A549 (cell line): ENCODE measurements at regions not wholly inside any gene's neighbourhood (a gene's known extent, or its start where the extent isn't known, plus 50 kb on each side); places are given as distances from the start of the nearest gene placed in this dataset.

Experiments
- ATAC-seq, 2 experiments: fragments of 200-7000 bp in 1 of 2; fragments of >200 bp in 1 of 2; cut with Nextera tagmentation in 1 of 2; cut with Tn5 transposase in 1 of 2; 3 replicates each; pipeline versions ENCODE4 v1.8.0 to v1.9.1; 2018 to 2020; ENCODE audit warnings: mild to moderate bottlenecking in 1 of 2, moderate library complexity in 1 of 2
- CTCF ChIA-PET: fragments of 300-600 bp; sonication (Branson Sonifier 250); formaldehyde crosslinking; extraction: SDS; loops from one replicate; lab custom pipeline; 2021; ENCODE audit warnings: antibody characterized with exemption, inconsistent platforms; lab: Yijun Ruan, JAX
- POLR2A ChIA-PET: fragments of 350-600 bp; formaldehyde crosslinking; extraction: SDS; loops from one replicate; lab custom pipeline; 2021; ENCODE audit warnings: antibody characterized with exemption, inconsistent platforms; lab: Yijun Ruan, JAX
- DNase-seq, 2 experiments: peaks; one replicate each; pipeline versions ENCODE4 v3.0.0 to v3.0.0-alpha.2; 2011 to 2016; ENCODE audit warnings: low read depth in 1 of 2, low spot score in 1 of 2
- FAIRE-seq: peaks from 2 replicates; lab custom pipeline; 2011; peaks lifted over from hg19 to GRCh38; lab: Jason Lieb, UNC
- H3K27ac ChIP-seq, 2 experiments: fragments of >200 bp; sonication (Bioruptor Twin); formaldehyde crosslinking; 3 replicates each; pipeline ENCODE4 v1.5.1; 2016 to 2017
- H3K4me1 ChIP-seq: fragments of >200 bp; sonication (Bioruptor Twin); formaldehyde crosslinking; 3 replicates; pipeline ENCODE4 v1.6.1; 2016
- H3K4me2 ChIP-seq: fragments of >200 bp; sonication (Bioruptor Twin); formaldehyde crosslinking; 3 replicates; pipeline ENCODE4 v1.6.1; 2016
- H3K4me3 ChIP-seq: fragments of >200 bp; sonication (Bioruptor Twin); formaldehyde crosslinking; 3 replicates; pipeline ENCODE4 v1.5.1; 2016
- H3K9me3 ChIP-seq: fragments of >200 bp; sonication (Bioruptor Twin); formaldehyde crosslinking; 3 replicates; pipeline ENCODE4 v1.6.1; 2016
- ATOH8 ChIP-seq: fragments of 250-450 bp; sonication (Bioruptor Pico); IDR thresholded peaks from 2 replicates; pipeline ENCODE4 v1.5.0; 2020; ENCODE audit warnings: low read depth, mild to moderate bottlenecking, moderate library complexity
- CHD2 ChIP-seq: fragments of 150-350 bp; IDR thresholded peaks from 2 replicates; pipeline ENCODE4 v1.6.1; 2014; ENCODE audit warnings: low read length; ENCODE audit not compliant: partially characterized antibody
- CHD4 ChIP-seq: fragments of 200-600 bp; sonication (generic); IDR thresholded peaks from 2 replicates; pipeline ENCODE4 v1.6.1; 2016; ENCODE audit warnings: antibody characterized with exemption, mild to moderate bottlenecking, borderline replicate concordance
- CTCF ChIP-seq: fragments of >200 bp; sonication (Bioruptor Twin); formaldehyde crosslinking; IDR thresholded peaks from 3 replicates; pipeline ENCODE4 v1.5.1; 2016
- EHMT2 ChIP-seq: fragments of 200-600 bp; sonication (generic); IDR thresholded peaks from 2 replicates; pipeline ENCODE4 v1.6.1; 2016; ENCODE audit warnings: antibody characterized with exemption, low read depth, mild to moderate bottlenecking, moderate library complexity
- EP300 ChIP-seq, 2 experiments: fragments of >200 bp; sonication (Bioruptor Twin); formaldehyde crosslinking; IDR thresholded peaks; 2 replicates in 1 of 2; 3 replicates in 1 of 2; pipeline ENCODE4 v1.6.1; 2016 to 2017
- FOXS1 ChIP-seq: fragments of 250-450 bp; sonication (Bioruptor Pico); IDR thresholded peaks from 2 replicates; pipeline ENCODE4 v1.5.0; 2020; ENCODE audit warnings: mild to moderate bottlenecking, moderate library complexity
- HDAC2 ChIP-seq: fragments of 200-600 bp; sonication (generic); IDR thresholded peaks from 2 replicates; pipeline ENCODE4 v1.6.1; 2016
- HOXB13 ChIP-seq: fragments of 250-450 bp; sonication (Bioruptor Pico); IDR thresholded peaks from 2 replicates; pipeline ENCODE4 v1.5.0; 2020; ENCODE audit warnings: low read depth, mild to moderate bottlenecking, moderate library complexity
- MAFK ChIP-seq: fragments of 450-650 bp; IDR thresholded peaks from 2 replicates; pipeline ENCODE4 v1.6.1; 2014; ENCODE audit not compliant: partially characterized antibody
- MYC ChIP-seq: IDR thresholded peaks from 2 replicates; pipeline ENCODE4 v1.6.1; 2012; ENCODE audit warnings: mild to moderate bottlenecking, inconsistent platforms, low read length, improper control_type of control experiment, borderline replicate concordance
- PHF8 ChIP-seq: fragments of 200-600 bp; sonication (generic); IDR thresholded peaks from 2 replicates; pipeline ENCODE4 v1.6.1; 2016; ENCODE audit warnings: low read depth, mild to moderate bottlenecking, antibody characterized with exemption, moderate library complexity, borderline replicate concordance
- POLR2AphosphoS2 ChIP-seq: conservative IDR thresholded peaks from 2 replicates; pipeline ENCODE4 v1.6.1; 2012; ENCODE audit warnings: low read length, improper control_type of control experiment, inconsistent platforms
- RARB ChIP-seq: fragments of 250-450 bp; sonication (Bioruptor Pico); IDR thresholded peaks from 2 replicates; pipeline ENCODE4 v1.8.0; 2021; ENCODE audit warnings: mild to moderate bottlenecking, moderate library complexity
- RCOR1 ChIP-seq: fragments of 150-350 bp; IDR thresholded peaks from 2 replicates; pipeline ENCODE4 v1.6.1; 2014; ENCODE audit warnings: antibody characterized with exemption, low read length, low read depth
- REST ChIP-seq: fragments of 200-600 bp; sonication (generic); IDR thresholded peaks from 2 replicates; pipeline ENCODE4 v1.6.1; 2016; ENCODE audit warnings: antibody characterized with exemption, mild to moderate bottlenecking, moderate library complexity
- SREBF2 ChIP-seq: fragments of 450-650 bp; IDR thresholded peaks from 2 replicates; pipeline ENCODE4 v1.6.1; 2014; ENCODE audit warnings: mild to moderate bottlenecking, moderate library complexity
- USF2 ChIP-seq: fragments of 450-650 bp; IDR thresholded peaks from 2 replicates; pipeline ENCODE4 v1.6.1; 2014; ENCODE audit warnings: antibody characterized with exemption
- WGBS: methylation state at CpG from one replicate; pipeline ENCODE4 v1.1.6; 2017; ENCODE audit errors: missing lambda C conversion rate; 5-methylcytosine and 5-hydroxymethylcytosine counted together
- TF ChIP-seq, protein P1 (sequence below): fragments of 250-450 bp; sonication (Bioruptor Pico); IDR thresholded peaks from 2 replicates; pipeline ENCODE4 v1.5.0; 2021; ENCODE audit warnings: mild to moderate bottlenecking, moderate library complexity, borderline replicate concordance
- TF ChIP-seq, protein P2 (sequence below): fragments of 150-350 bp; IDR thresholded peaks from 2 replicates; pipeline ENCODE4 v1.6.1; 2014; ENCODE audit warnings: low read depth, mild to moderate bottlenecking, low read length

GRCh38 chr5:124072570-124072969 is 560.6 kb downstream of the CSNK1G3 start (continued):
- TF ChIP-seq USF2: no peak
- TF ChIP-seq CHD2: no peak
- no peak for TF ChIP-seq HOXB13 (CRISPR knock-in tag)

DNA sequence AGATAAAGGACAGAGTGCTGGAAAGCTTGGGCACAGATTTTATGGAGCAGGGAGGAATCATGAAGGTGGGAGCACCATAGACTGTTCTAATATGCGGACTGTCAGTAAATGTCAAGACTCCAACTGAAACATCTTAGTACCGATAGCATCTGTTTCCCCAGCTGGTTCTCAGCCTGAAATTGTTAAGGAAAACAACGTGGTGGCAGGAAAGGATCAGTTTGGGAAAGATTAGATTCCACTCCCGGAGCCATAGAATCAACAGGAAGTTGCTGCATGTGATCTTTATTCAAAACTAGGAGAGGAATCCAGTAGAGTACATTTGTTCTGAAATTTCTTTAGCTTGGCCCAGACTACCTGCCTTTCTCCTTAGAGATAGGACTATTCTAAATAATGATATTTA is 559.1 kb downstream of the CSNK1G3 start:
- Histone ChIP-seq H3K4me3 (no peak overlapping the region), H3K9me3 (no peaks in the 10 kb centered on the region), H3K4me2 (no peak overlapping the region), H3K4me1 (no peaks in the 10 kb centered on the region), H3K27ac (no peak overlapping the region)
- 46% methylated on average over 4 of the region's 4 CpGs for WGBS
- no peak for DNase-seq
- ChIA-PET CTCF (no interaction called here), POLR2A (no interaction called here)
- no peak for ATAC-seq
- TF ChIP-seq MYC: no peak
- TF ChIP-seq, protein P1, sequence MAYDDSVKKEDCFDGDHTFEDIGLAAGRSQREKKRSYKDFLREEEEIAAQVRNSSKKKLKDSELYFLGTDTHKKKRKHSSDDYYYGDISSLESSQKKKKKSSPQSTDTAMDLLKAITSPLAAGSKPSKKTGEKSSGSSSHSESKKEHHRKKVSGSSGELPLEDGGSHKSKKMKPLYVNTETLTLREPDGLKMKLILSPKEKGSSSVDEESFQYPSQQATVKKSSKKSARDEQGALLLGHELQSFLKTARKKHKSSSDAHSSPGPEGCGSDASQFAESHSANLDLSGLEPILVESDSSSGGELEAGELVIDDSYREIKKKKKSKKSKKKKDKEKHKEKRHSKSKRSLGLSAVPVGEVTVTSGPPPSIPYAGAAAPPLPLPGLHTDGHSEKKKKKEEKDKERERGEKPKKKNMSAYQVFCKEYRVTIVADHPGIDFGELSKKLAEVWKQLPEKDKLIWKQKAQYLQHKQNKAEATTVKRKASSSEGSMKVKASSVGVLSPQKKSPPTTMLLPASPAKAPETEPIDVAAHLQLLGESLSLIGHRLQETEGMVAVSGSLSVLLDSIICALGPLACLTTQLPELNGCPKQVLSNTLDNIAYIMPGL (CRISPR knock-in tag): no peak
- TF ChIP-seq SREBF2: no peak
- TF ChIP-seq PHF8: no peak
- TF ChIP-seq EHMT2: no peak
- TF ChIP-seq MAFK: no peak
- no peak for TF ChIP-seq EP300 (IDR thresholded peaks at IDR 0.05)
- no peak for TF ChIP-seq ATOH8 (CRISPR knock-in tag)
- TF ChIP-seq CTCF: no peak
- no peak for TF ChIP-seq CHD2
- TF ChIP-seq, protein P2, sequence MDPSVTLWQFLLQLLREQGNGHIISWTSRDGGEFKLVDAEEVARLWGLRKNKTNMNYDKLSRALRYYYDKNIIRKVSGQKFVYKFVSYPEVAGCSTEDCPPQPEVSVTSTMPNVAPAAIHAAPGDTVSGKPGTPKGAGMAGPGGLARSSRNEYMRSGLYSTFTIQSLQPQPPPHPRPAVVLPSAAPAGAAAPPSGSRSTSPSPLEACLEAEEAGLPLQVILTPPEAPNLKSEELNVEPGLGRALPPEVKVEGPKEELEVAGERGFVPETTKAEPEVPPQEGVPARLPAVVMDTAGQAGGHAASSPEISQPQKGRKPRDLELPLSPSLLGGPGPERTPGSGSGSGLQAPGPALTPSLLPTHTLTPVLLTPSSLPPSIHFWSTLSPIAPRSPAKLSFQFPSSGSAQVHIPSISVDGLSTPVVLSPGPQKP: no peak
- TF ChIP-seq RCOR1: no peak
- no peak for TF ChIP-seq RARB (CRISPR knock-in tag)
- TF ChIP-seq CHD4: no peak
- TF ChIP-seq REST: no peak
- TF ChIP-seq FOXS1 (CRISPR knock-in tag): no peak
- TF ChIP-seq HDAC2: no peak
- TF ChIP-seq POLR2AphosphoS2: no peak
- FAIRE-seq: no peak
